Hypothalamus (tissue), 51 donors: ENCODE measurements at regions not wholly inside any gene's neighbourhood (a gene's known extent, or its start where the extent isn't known, plus 50 kb on each side); places are given as distances from the start of the nearest gene placed in this dataset.

Experiments used
- DNase-seq, 51 donors: peaks; one replicate each; lab custom pipeline; 2025; lab: John Stamatoyannopoulos, UW

DNA sequence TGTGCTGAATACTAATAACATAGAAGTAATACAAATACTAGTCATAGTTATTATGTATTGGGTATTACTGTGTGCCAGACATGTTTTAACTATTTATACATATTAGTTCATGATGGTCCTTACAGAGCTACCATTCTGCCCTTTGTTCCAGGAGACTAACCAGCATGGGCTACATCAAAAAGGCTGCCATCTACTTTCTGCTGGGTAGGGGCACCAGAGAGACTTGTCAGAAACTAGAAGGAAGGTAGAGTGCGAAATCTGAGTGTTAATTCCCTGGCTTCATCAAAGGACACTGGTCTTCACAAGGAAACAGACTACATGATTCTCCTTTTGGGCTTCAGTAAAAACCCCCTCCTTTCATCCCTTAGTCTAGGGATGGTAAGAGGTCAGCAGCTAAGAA, 347.8 kb downstream of the GBA3 start:
- DNase-seq, result no peak

DNA sequence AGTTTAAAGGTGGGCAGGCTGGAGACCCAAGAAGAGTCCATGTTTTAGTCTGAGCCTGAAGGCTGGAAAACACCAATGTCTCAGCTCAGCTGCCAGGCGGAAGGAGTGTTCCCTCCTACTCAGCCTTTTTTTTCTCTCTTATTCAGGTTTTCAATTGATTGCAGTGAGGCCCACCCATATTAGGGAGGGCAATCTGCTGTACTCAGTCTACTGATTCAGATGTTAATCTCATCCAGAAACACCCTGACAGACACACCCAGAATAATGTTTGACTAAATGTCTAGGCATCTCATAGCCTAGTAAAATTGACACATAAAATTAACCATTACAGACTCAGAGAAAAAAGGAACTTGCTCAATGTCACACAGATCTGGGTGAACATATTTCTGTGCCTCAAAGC, 347.1 kb downstream of the GBA3 start:
- no peak for DNase-seq

DNA sequence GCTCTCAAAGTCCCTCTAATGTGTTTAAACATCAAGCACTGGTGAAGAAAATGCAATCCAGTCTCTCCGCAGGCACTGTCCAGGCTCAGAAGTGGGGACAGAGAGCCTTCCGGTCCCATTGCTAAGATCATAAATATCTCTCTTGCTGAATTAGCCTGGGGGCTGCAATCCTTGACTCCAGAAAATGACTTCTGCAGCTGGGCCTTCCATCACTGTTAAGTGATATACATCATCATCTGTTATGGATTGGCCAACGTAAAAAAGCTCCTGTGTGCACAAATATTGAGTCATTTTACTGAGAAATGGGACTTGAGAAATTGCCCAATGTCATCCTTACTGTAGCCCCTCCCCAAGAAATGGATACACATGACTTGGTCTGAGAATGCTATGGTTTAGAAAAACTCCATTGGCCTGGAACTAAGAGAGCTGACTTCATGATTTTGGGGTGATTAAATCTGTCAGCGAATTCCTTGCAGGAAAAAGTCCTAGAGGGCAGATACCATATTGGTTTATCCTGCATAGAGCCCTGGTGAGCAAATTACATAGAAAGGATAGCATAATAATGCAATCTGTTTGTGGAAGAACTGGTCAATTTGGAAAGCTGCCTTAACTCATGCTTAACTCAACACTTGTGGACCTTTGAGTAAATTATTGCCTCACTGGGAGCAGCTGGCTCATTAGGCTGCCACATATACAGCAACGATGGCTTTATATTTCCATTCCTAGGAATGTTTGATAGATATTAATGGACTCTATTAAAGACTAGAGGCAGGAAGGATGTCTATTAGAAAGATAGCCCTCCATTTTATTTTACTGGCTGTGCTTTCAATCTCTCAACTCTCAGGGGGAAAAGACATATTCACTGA, 346.1 kb downstream of the GBA3 start:
- no peak for DNase-seq

DNA sequence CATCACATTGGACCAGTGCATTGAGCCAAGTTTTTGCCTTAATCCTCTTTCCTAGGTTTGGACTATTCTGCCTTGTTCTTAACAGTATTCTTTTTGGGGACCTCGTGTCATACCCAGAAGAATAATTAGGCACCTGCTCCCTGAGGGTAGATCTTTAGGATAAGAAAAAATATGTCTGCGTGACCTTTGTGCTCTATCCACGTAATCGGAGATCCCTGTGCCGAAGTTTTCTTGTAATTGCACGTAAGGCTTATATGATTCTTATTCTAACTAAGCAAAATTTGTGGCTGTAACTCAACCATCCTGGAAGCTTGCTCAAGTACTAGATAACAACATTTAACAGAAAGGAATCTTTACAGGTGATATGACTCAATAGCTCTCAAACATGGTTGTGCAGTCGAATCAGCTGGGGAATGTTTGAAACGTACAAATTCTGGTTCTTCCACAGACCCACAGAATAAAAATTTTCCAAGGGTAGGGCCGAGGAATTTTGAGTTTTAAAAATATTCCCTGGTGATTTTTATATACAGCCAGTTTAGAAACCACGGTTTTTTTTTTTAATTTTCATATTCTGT, 344.3 kb downstream of the GBA3 start:
- DNase-seq, result no peak

DNA sequence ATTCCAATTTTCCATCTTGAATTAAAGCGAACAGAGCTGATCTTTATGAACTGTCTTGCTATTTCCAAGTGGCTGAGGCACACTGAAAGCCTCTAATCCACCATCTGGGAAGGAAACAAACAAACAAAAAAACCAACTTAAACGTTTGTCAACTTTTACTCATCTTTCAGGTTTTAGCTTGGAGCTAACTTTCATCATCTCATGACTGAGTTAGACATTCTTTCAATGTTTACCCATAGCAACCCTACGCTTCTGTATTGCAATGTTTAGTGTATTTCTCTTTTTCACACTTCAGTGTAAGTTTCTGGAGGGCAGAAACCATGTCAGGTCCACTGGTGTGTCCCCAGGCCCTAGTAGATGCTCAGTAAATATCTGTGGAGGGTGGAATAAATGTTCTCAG, 343.8 kb downstream of the GBA3 start:
- no peak for DNase-seq

DNA sequence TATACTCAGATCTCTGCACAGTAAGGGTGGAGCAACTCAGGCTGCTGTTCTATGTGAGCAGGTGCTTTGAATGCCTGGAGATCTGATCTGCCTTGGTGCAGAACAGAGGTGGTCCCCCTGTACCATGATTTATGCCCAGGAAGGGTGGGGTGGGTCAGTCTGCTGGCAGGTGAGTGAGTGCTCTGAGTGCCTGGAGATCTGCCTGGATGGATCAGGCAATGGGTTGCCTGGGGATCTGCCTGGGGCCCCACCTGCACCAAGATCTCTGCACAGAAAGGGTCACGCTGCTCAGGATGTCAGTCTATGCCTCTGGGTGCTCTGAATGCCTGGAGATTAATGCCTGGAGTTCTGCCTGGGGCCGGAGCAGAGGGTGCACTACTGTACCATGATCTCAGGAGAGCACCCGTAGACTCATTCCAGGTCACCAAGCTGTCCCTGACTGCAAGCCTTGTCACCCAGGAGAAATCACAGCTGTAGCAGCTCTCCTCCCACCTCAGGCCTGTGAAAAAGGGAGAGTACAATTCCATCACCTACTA, 342.9 kb downstream of the GBA3 start:
- no peak for DNase-seq

DNA sequence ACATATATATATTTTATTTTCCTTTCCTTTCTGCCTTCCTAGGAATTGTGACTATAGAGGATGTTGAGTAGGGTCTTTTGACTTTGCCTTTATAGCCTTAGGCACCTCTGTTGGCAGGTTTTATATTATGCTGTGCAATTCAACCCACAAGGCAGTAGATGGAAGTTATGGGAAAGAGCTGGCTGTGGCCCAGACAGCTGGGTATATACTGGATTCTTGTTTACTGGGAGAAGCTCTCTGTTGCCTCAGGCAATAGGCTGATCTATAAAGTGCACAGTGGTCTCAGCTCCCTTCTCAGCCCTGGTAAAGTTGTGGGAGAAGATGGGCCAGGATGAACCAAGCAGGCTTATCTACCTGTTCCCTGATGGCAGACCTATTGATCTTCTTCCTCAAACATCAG, 342.0 kb downstream of the GBA3 start:
- DNase-seq, result no peak

DNA sequence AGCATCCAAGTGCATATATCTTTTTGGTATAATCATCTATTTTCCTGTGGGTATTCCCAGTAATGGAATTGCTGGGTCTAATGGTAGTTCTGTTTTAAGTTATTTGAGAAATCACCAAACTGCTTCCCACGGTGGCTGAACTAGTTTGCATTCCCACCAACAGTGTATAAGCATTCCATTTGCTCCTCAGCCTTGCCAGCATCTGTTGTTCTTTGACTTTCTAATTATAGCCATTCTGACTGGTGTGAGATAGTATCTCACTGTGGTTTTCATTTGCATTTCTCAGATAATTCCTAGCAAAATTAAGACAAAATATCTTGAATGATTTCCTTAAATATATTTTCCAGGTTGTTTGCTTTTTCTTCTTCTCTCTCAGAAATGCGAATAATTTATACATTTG, 341.1 kb downstream of the GBA3 start:
- no peak for DNase-seq

DNA sequence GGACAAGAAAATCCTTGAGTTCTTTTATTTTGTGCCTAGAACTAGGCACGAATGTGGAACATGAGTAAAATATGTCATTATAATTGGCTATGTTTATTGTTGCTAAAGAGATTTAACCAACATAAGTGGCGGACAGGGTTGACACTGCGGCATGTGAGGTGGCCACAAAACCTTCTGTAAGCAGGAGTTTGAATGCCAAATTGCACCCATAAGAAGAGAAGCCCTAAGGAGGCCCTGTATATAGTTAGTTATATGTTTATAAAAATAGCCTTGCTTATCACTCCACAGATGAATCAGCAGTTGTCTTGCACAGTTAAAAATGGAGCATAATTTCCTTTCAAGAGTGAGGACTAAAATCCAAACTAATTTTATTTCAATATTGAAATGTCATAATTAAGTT, 336.1 kb downstream of the GBA3 start:
- DNase-seq, result no peak

DNA sequence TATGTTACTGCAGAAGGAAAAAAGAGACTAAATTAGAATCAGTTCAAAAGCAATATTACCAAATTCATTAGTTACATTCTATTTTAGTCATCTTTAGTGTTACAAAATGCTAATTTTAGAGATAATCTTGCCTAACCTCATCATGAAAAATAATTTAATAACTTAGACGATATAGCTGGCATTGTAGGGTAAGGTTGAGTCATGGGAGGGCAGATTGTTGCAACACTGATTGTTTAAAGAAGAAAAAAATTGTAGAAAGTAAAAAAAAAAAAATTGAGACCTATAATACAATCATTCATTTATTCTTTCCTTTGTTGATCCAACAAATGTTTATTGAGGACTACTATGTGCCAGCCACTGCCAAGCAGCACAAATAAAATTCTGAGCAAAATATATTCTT, 330.9 kb downstream of the GBA3 start:
- no peak for DNase-seq

DNA sequence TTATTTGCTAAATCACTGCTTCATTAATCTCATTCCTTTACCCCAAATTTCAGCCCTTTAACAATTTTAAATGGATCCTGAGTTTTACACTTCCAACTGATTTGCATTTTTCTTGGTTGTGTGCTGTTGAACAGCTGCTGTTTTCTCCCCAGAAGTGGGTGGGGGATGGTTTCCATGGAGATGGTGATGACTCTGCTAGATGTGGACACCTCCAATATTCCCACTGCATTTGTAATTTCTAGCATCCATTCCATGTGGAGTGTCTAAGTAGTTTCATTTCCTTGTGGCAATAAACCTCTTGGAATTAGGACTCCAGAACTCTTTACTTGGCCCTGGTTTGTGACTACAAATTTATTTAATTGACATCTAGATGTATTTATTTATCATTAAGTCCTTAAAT, 330.4 kb downstream of the GBA3 start:
- peak in 1 of 51 donors; percentile 29 for DNase-seq

DNA sequence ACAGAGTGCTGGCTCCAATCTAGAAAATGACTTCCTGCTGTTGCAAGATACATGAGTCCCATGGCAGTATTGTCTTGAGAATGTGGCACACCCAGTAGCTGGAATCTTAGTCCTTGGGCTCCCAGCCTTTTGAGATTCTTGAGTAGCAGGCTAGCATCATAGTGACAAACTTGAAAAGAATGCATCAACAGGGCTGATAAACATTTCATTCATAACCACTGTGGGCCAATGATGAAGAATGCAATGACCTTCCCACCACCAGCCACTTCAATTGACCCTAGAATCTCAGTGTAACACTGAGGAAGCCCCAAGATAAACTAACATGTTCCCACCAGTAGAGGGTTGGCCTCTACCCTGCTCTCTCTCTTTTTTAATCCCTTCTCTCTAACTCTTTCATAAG, 329.3 kb downstream of the GBA3 start:
- DNase-seq, result no peak

DNA sequence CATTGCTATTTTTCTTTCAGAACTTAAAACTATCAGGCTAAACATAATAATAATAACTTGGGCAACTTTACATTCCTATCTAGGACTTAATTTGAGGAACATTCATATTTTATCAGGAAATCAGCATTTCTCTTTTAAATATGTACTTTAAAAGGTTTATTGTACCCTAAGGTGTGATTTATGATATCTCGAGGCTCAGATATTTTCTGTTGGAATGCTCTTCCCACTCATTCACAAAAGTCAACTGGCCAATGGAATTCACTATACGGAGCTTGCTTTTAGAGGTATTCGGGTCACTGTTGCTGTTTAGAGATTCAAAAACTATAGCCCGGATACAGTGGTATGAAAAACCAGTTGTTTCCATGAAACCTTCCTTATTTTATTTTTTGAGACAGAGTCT, 328.3 kb downstream of the GBA3 start:
- DNase-seq, result no peak

DNA sequence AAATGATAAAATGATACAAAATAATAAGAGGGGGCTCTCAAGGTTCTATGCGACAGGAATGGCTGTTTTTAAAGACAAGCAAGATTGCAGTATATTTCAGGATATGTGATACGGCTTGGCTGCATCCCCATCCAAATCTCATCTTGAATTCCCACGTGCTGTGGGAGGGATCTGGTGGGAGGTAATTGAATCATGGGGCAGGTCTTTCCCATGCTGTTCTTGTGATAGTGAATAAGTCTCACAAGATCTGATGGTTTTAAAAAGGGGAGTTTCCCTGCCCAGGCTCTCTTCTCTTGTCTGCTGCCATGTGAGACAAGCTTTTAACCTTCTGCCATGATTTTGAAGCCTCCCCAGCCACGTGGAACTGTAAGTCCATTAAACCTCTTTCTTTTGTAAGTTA, 327.7 kb downstream of the GBA3 start:
- DNase-seq, result peak in 1 of 51 donors; percentile 7

DNA sequence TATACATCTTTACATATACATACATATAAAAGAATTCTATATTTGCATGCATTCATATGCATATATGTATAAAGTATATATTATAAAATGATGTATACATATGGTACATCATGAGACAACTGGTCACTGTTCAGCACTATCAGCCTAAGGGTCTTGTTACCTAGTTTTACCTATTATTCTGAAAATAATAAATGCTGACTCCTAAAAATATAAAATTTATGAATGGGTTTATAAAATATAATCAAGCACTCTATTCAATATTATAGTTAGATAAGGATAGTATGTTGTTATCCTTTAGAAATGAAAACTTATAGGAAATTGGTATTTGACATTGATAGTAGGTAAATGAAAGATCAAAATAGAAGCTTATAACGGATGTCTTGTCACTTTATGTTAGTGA, 324.2 kb downstream of the GBA3 start:
- no peak for DNase-seq

DNA sequence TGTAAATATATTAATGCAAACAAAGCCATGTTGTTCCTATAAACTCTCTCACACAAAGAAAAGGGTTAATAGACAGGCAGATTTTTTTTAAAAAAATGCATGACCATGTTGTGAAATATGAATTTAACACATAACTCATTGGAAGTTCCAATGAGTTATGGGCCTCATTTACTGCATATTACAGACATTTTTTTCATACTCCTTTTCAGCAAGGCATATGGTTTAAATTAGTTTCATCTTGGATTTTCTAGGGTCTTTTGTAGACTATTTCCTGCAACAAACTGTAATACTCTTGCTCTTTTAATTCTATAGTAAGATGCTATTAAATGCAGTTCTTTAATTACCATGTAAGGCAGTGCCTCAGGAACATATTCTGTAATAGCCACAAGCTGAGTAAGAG, 323.1 kb downstream of the GBA3 start:
- no peak for DNase-seq

DNA sequence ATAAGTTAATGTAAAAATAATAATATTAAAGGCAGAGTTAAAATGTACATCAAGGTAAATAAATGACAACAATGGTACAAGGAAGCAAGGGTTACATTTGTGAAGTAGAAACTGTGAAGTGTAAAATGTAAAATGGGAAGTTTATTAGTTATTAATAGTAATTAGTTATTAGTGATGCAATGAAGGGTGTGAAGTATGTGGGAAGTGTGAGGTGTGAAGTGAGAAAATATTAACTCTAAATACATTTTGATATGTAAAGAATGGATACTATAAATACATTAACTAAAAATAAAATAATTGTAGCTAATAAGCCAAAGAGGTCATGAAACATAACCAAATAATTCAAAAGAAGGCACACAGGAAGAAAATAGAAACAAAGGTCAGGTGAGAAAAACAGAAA, 316.4 kb downstream of the GBA3 start:
- no peak for DNase-seq

DNA sequence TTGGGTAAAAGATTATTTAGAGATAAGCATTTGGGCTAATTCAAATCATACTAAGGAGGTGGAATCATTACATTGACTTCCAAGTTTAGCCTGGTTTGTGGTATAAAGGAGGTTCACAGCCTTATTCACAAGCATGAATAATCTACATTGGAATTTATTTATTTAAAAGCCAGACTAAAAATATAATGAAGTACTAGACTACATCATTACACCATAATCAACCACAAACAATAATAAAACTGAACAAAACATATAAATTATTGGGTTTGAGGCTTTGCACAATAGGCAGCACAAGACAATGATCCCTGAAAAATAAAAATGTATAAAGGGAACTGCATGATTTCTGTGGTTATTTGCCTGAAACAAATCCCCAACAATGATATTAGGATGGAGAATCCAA, 314.0 kb downstream of the GBA3 start:
- DNase-seq, result no peak

DNA sequence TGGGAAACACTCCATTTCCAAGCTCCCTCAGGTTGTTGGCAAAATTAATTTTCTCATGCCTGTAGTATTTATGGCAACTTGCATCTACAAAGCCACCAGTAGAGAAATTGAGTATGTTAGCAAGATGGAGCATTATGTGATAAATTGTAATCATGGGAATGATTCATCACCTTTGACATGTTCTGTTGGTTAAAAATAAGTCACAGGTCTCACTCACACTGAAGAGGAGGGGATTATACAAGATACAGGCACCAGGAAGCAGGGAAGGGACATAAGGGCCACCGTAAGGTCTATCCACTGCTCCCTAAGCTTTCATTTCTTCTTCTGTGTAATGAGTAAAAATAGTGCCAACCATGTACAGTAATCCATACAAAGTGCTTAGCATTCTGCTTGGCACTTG, 313.0 kb downstream of the GBA3 start:
- DNase-seq, result no peak

DNA sequence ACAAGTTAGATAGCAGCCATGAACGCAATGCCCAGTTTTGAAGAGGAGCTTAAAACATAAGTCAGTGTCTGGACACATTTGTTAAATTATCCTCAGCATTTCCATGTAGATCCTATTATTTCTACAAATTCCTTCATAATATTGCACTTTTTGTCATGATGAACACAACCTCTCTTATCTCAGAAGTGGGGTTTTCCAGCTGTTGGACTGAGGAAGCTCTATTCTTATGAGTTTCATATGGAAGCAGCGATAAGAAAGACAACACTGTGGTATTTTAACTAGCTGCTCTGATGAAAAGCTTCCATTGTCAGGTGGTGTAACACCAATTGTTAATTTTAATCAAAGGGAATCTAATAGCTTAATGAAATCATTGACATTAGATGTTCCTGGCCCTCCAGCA, 308.7 kb downstream of the GBA3 start:
- DNase-seq, result no peak

DNA sequence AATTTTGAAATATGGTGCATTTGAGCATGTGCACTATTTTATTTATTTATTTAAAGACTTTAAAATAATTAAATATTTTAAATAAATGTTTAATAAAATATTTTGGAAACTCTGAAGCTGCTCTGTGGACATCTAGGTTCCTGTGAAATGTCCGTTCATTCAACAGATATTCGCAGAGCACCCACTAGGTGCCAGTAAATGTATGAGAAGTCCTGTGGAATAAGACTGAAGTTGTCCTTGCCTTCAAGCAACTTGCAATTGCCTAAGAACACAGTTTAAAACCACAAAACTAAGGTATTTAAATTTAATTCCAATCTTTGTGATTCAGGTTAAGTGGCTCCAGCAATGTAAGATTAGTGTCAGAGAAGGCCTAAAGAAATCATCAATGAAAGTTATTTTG, 306.7 kb downstream of the GBA3 start:
- no peak for DNase-seq
